Endothelial cell of umbilical vein (primary cell): ENCODE measurements at regions not wholly inside any gene's neighbourhood (a gene's known extent, or its start where the extent isn't known, plus 50 kb on each side); places are given as distances from the start of the nearest gene placed in this dataset.

ENCODE experiments used
- BruUV-seq: library from RNA; stranded (reverse); fragments of 400-500 nt; replicated peaks from 2 replicates; lab custom pipeline; 2021; lab: Mats Ljungman, UMichigan
- CTCF ChIA-PET: fragments of 300-600, 350-600 bp; sonication (Branson Sonifier 250); formaldehyde crosslinking; loops from one replicate; lab custom pipeline; 2021; ENCODE audit warnings: antibody characterized with exemption, inconsistent platforms; lab: Charles Lee
- POLR2A ChIA-PET: fragments of 300-600, 350-600 bp; sonication (Branson Sonifier 250); formaldehyde crosslinking; loops from one replicate; lab custom pipeline; 2021; ENCODE audit warnings: antibody characterized with exemption, inconsistent platforms; lab: Charles Lee
- DNase-seq: peaks from one replicate; pipeline ENCODE4 v3.0.0-alpha.2; 2011; ENCODE audit warnings: low read depth, low spot score
- FAIRE-seq: peaks from 2 replicates; lab custom pipeline; 2011; peaks lifted over from hg19 to GRCh38; lab: Jason Lieb, UNC
- H2AFZ ChIP-seq: 2 replicates; pipeline ENCODE4 v1.6.0; 2012; ENCODE audit warnings: low read depth, low read length, control low read depth, inconsistent platforms
- H3K27ac ChIP-seq: 2 replicates; pipeline ENCODE4 v1.5.1; 2011; ENCODE audit warnings: low read depth, mild to moderate bottlenecking, control low read depth, low read length, moderate library complexity; ENCODE audit not compliant: insufficient read depth
- H3K27me3 ChIP-seq, 2 experiments: 2 replicates each; pipeline versions ENCODE4 v1.6.0 to v1.6.1; 2011; ENCODE audit warnings: low read length in 2 of 2, mixed read lengths in 1 of 2; ENCODE audit not compliant: control insufficient read depth in 2 of 2, insufficient read depth in 2 of 2
- H3K36me3 ChIP-seq, 2 experiments: 2 replicates in 1 of 2; 3 replicates in 1 of 2; pipeline ENCODE4 v1.5.1; 2011; ENCODE audit warnings: low read length in 2 of 2, mild to moderate bottlenecking in 1 of 2, moderate library complexity in 1 of 2; ENCODE audit not compliant: control insufficient read depth in 2 of 2, insufficient read depth in 2 of 2; ENCODE audit errors: extremely low read depth in 1 of 2
- H3K4me1 ChIP-seq: 3 replicates; pipeline ENCODE4 v1.5.1; 2011; ENCODE audit warnings: mild to moderate bottlenecking, low read length; ENCODE audit not compliant: control insufficient read depth, insufficient read depth; ENCODE audit errors: extremely low read depth
- H3K4me2 ChIP-seq: 2 replicates; pipeline ENCODE4 v1.6.1; 2011; ENCODE audit warnings: low read length, control low read depth, mixed read lengths; ENCODE audit not compliant: insufficient read depth
- H3K4me3 ChIP-seq, 3 experiments: fragments of 200-600 bp in 1 of 3; sonication (generic), shearing (Covaris generic) in 1 of 3; replicated peaks in 1 of 3; 2 replicates each; pipeline ENCODE4 v1.5.1; 2011 to 2016; ENCODE audit warnings: control low read depth in 3 of 3, low read length in 3 of 3, mild to moderate bottlenecking in 2 of 3, inconsistent platforms in 1 of 3, low read depth in 1 of 3, moderate library complexity in 1 of 3; ENCODE audit not compliant: insufficient read depth in 1 of 3
- H3K79me2 ChIP-seq: 2 replicates; pipeline ENCODE4 v1.6.0; 2012; ENCODE audit warnings: low read length, inconsistent platforms; ENCODE audit not compliant: control insufficient read depth, insufficient read depth
- H3K9ac ChIP-seq: replicated peaks from 2 replicates; pipeline ENCODE3; 2011; ENCODE audit warnings: low read length, control low read depth; ENCODE audit not compliant: insufficient read depth; ENCODE audit errors: extremely low read depth
- H3K9me1 ChIP-seq: replicated peaks from 3 replicates; pipeline ENCODE4 v1.6.0; 2011; ENCODE audit warnings: mild to moderate bottlenecking, low read length; ENCODE audit not compliant: control insufficient read depth, insufficient read depth; ENCODE audit errors: extremely low read depth
- H3K9me3 ChIP-seq: replicated peaks from 2 replicates; pipeline ENCODE4 v1.5.1; 2012; ENCODE audit warnings: low read length, inconsistent platforms; ENCODE audit not compliant: control insufficient read depth, insufficient read depth
- H4K20me1 ChIP-seq: replicated peaks from 2 replicates; pipeline ENCODE3; 2011; ENCODE audit warnings: mild to moderate bottlenecking, low read length; ENCODE audit not compliant: control insufficient read depth, insufficient read depth; ENCODE audit errors: extremely low read depth
- EZH2 ChIP-seq: IDR thresholded peaks from 2 replicates; pipeline ENCODE4 v1.6.1; 2012; ENCODE audit warnings: borderline replicate concordance, low read depth, mild to moderate bottlenecking, moderate library complexity, low read length, inconsistent platforms; ENCODE audit not compliant: severe bottlenecking
- FOS ChIP-seq: IDR thresholded peaks from 2 replicates; pipeline ENCODE4 v1.6.1; 2011; ENCODE audit warnings: mild to moderate bottlenecking, low read length, moderate library complexity, borderline replicate concordance; ENCODE audit not compliant: insufficient read depth
- GATA2 ChIP-seq: IDR thresholded peaks from 2 replicates; pipeline ENCODE4 v1.7.0; 2011; ENCODE audit warnings: low read depth, mild to moderate bottlenecking, moderate library complexity, mixed read lengths, low read length; ENCODE audit not compliant: insufficient read length, insufficient read depth
- JUN ChIP-seq: IDR thresholded peaks from 2 replicates; pipeline ENCODE4 v1.6.1; 2011; ENCODE audit warnings: borderline replicate concordance, low read depth; ENCODE audit not compliant: insufficient read length, insufficient read depth
- MYC ChIP-seq: IDR thresholded peaks from one replicate; pipeline ENCODE4 v1.6.1; 2011; ENCODE audit warnings: mild to moderate bottlenecking, low read depth, low read length
- POLR2A ChIP-seq: IDR thresholded peaks from 2 replicates; pipeline ENCODE4 v1.6.1; 2012; ENCODE audit warnings: low read depth, mild to moderate bottlenecking, control low read depth, low read length
- POLR2AphosphoS5 ChIP-seq: IDR thresholded peaks from 2 replicates; pipeline ENCODE4 v1.6.1; 2012; ENCODE audit warnings: low read depth, mild to moderate bottlenecking, control low read depth, low read length, moderate library complexity; ENCODE audit not compliant: insufficient read depth
- dilution Hi-C: fragments of 300-500 bp; cut with MboI; formaldehyde crosslinking; loops from one replicate; pipeline ENCODE4 v1.15.0; 2019; ENCODE audit warnings: low sequenced_read_pairs; ENCODE audit not compliant: extremely low pct_ligation_motif_present
- intact Hi-C: fragments of 100-400 bp; cut with micrococcal nuclease; formaldehyde crosslinking; loops from one replicate; pipeline ENCODE4 v1.10.0; 2022
- TF ChIP-seq, protein P1 (sequence below), 2 donors: IDR thresholded peaks; 1 replicate in 1 of 2; 2 replicates in 1 of 2; pipeline ENCODE4 v1.5.1; 2011; ENCODE audit warnings: low read length in 2 of 2, mild to moderate bottlenecking in 2 of 2, moderate library complexity in 2 of 2, control low read depth in 1 of 2, inconsistent platforms in 1 of 2, low read depth in 1 of 2; ENCODE audit not compliant: insufficient read depth in 1 of 2; ENCODE audit errors: extremely low read depth in 1 of 2
- TF ChIP-seq, protein P2 (sequence below): IDR thresholded peaks from 2 replicates; pipeline ENCODE4 v1.6.1; 2011; ENCODE audit not compliant: insufficient read depth, insufficient read length

DNA sequence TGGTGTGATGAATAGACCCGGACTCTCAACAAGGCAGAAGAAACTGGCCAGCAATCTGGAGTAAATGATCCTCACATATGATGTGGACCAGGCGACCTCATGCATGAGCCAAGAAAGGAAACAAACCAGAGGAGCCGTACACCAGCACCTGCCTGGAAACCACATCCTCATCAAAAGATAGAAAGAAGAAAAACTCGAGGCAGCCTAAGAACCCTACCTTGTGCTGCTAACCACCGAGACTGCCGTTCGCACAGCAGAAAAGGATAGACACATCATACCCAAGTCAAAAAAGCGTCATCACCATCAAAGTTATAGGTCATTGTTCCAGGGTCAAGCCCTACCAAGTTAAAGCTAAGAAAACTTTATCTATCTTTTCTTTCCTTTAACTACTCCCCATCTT, 66.7 kb downstream of the RESF1 start:
- Histone ChIP-seq H3K27ac (no peak overlapping the region), H4K20me1 (no peaks in the 10 kb centered on the region), H3K36me3 (no peaks in the 10 kb centered on the region), H3K79me2 (no peaks in the 10 kb centered on the region), H3K9ac (no peak overlapping the region), H2AFZ (no peak overlapping the region), H3K4me2 (no peak overlapping the region), H3K9me3 (no peaks in the 10 kb centered on the region), H3K9me1 (no peaks in the 10 kb centered on the region), H3K4me3 (no peak overlapping the region), H3K4me1 (peaks cover 3% of the 10 kb centered on the region), H3K27me3 (peaks cover 0 to 2% of the 10 kb centered on the region in 2 experiments)
- POLR2A ChIA-PET, result no interaction called here
- CTCF ChIA-PET, result interaction anchor here (0.8 kb wide), 1 partner anchor 11 kb away, joined by 3 read pairs; no protein-coding TSS in a partner anchor
- TF ChIP-seq FOS, result no peak
- TF ChIP-seq POLR2A, result no peak
- no peak for TF ChIP-seq MYC
- BruUV-seq, result no TSS peak
- intact Hi-C loops, result no loop called here
- DNase-seq (no peak), FAIRE-seq (no peak)
- dilution Hi-C loops, result no loop called here

DNA sequence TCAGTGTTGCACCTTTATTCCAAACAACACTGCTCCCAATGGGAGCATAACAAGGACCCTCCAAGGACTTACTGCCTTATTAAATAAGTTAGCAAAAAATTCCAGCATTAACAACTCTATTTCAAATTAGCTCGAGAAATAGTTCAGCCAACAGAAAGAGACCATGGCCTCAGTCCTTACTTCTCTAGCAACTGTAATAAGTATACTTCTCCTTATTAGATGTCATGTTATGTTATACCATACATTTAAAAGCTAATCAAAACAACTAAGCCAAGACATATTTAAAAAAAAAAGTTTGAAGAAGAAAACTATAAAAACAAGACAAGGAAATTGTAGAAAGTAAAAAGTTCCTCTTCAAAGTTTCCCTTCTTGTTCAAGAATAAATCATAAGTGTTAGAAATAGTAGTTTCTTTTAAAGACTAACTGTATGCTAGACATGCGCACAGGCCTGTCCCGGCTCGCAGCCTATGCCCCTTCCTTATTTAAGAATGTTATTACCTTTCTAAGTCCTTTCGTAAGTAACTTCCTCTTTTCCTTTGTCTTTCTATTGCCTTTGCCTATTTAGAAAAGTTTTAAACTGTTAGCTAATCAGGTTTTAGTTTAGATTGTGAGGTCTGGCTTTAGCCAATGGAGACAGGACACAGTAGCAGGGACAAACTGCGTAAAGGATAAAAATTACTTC, 68.6 kb downstream of the RESF1 start:
- no TSS peak for BruUV-seq
- FAIRE-seq (no peak), DNase-seq (no peak)
- Histone ChIP-seq H3K27ac (no peak overlapping the region), H3K4me3 (no peak overlapping the region), H2AFZ (no peak overlapping the region), H3K9me3 (no peaks in the 10 kb centered on the region), H3K4me1 (peaks cover 20% of the 10 kb centered on the region), H4K20me1 (no peaks in the 10 kb centered on the region), H3K27me3 (peaks cover 0 to 2% of the 10 kb centered on the region in 2 experiments), H3K79me2 (no peaks in the 10 kb centered on the region), H3K9ac (no peak overlapping the region), H3K9me1 (no peaks in the 10 kb centered on the region), H3K36me3 (no peaks in the 10 kb centered on the region), H3K4me2 (no peak overlapping the region)
- intact Hi-C loops (no loop called here), dilution Hi-C loops (no loop called here)
- ChIA-PET POLR2A (no interaction called here), CTCF (interaction anchor here (0.5 to 1.2 kb wide), 5 partner anchors 22 to 618 kb away, joined by 3 to 4 read pairs (median 3); no protein-coding TSS in a partner anchor)
- TF ChIP-seq MYC (no peak), GATA2 (no peak), EZH2 (no peak), FOS (no peak), POLR2A (no peak), POLR2AphosphoS5 (no peak), JUN (no peak)
- TF ChIP-seq, protein P1, sequence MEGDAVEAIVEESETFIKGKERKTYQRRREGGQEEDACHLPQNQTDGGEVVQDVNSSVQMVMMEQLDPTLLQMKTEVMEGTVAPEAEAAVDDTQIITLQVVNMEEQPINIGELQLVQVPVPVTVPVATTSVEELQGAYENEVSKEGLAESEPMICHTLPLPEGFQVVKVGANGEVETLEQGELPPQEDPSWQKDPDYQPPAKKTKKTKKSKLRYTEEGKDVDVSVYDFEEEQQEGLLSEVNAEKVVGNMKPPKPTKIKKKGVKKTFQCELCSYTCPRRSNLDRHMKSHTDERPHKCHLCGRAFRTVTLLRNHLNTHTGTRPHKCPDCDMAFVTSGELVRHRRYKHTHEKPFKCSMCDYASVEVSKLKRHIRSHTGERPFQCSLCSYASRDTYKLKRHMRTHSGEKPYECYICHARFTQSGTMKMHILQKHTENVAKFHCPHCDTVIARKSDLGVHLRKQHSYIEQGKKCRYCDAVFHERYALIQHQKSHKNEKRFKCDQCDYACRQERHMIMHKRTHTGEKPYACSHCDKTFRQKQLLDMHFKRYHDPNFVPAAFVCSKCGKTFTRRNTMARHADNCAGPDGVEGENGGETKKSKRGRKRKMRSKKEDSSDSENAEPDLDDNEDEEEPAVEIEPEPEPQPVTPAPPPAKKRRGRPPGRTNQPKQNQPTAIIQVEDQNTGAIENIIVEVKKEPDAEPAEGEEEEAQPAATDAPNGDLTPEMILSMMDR (IDR thresholded peaks at IDR 0.05; ENCODE audit: extremely low read depth in 1 of 2, insufficient read depth in 1 of 2, low read depth in 1 of 2, low read length in 2 of 2), result no peak
- TF ChIP-seq, protein P2, sequence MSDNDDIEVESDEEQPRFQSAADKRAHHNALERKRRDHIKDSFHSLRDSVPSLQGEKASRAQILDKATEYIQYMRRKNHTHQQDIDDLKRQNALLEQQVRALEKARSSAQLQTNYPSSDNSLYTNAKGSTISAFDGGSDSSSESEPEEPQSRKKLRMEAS, result no peak
